HFF-Myc (cell line): ENCODE measurements at regions not wholly inside any gene's neighbourhood (a gene's known extent, or its start where the extent isn't known, plus 50 kb on each side); places are given as distances from the start of the nearest gene placed in this dataset.

Experiments
- DNase-seq: peaks from one replicate; pipeline ENCODE4 v3.0.0-alpha.2; 2011; ENCODE audit warnings: low read depth; ENCODE audit errors: extremely low read depth
- H3K4me3 ChIP-seq: replicated peaks from 2 replicates; pipeline ENCODE4 v1.5.1; 2011; ENCODE audit warnings: low read depth, mild to moderate bottlenecking, control low read depth, low read length
- CTCF ChIP-seq: IDR thresholded peaks from 2 replicates; pipeline ENCODE4 v1.5.1; 2012; ENCODE audit warnings: mild to moderate bottlenecking, low read depth, low read length, control low read depth; ENCODE audit errors: missing control alignments

DNA sequence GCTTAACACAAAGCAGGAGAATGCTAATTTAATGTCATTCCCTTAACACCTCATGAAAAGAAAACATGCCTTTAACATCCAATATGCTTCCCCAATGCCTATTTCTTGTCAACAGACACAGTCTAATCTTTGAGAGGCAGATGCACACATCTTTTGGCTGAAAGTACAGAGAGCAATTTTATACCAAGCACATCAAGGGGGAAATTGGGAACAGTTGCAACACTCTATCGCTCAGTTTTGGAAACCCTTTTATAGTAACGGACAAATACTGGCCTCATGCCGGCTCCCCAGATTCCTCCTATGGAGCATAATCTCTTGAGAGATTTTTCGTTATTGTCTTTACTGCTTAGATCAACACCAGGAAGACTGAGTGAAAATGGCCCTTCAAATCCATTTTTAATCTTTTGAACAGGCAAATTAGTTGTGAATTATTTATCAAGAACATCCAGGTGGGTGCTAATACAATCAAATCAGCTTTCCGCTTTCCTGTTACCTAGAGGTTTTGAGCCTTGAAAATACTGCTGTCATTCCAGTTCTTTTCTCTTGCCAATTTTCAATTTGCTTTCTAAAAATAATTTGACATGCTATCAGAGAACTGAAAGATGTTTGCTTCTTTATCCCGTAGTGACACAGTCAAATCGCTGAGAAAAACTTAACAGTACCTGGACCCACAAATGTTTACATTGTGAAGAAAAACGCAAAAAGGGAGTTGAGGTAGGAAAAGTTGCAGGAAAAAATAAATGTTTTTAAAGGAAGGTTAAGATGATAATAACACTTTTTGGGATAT lies 60.7 kb upstream of the CAND1 start:
- DNase-seq = no peak
- H3K4me3 ChIP-seq = no peak overlapping the region
- TF ChIP-seq CTCF = no peak

GRCh38 chr12:67211029-67211428 lies 58.1 kb upstream of the CAND1 start:
- no peak for DNase-seq
- no peak for TF ChIP-seq CTCF
- no peak overlapping the region for H3K4me3 ChIP-seq

GRCh38 chr12:67211494-67211893 lies 57.7 kb upstream of the CAND1 start:
- no peak overlapping the region for H3K4me3 ChIP-seq
- no peak for DNase-seq
- no peak for TF ChIP-seq CTCF

DNA sequence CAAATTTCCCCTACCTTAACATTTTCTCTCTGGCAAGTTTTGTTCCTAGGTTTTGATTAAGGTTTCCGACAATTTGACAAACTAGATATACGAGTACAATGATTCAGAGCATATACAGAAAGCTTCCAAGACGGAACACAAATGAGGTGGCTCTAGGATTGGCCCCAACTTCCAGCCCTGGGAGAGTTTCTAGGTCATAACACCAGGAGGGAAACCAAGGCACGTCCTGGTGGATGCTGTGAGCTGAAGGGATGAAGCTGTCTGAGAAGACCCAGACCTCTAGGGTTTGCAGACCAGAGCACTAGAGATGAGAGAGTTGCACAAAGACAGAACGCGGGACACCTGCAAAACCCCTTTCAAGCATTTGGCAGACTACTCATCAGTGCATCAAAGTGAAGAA lies 51.5 kb upstream of the CAND1 start:
- DNase-seq = no peak
- TF ChIP-seq CTCF = no peak

More for the DNA sequence above, 51.5 kb upstream of the CAND1 start:
- no peak overlapping the region for H3K4me3 ChIP-seq
